Liver (tissue), 8 donors: ENCODE measurements at regions not wholly inside any gene's neighbourhood (a gene's known extent, or its start where the extent isn't known, plus 50 kb on each side); places are given as distances from the start of the nearest gene placed in this dataset.

Experiments used
- DNase-seq: peaks from one replicate; pipeline ENCODE4 v3.0.0-alpha.2; 2017; ENCODE audit warnings: low spot score
- H3K27ac ChIP-seq, 2 donors: one replicate each; pipeline ENCODE4 v1.7.0; 2013; ENCODE audit warnings: inconsistent platforms in 2 of 2, low read length in 2 of 2, control low read depth in 1 of 2, low read depth in 1 of 2, mild to moderate bottlenecking in 1 of 2
- H3K27me3 ChIP-seq, 4 donors: one replicate each; pipeline versions ENCODE4 v1.6.1 to v1.7.0; 2013; ENCODE audit warnings: low read length in 3 of 4, inconsistent platforms in 1 of 4, mild to moderate bottlenecking in 1 of 4, moderate library complexity in 1 of 4; ENCODE audit not compliant: control insufficient read depth in 4 of 4, insufficient read depth in 4 of 4
- H3K36me3 ChIP-seq, 4 donors: one replicate each; pipeline versions ENCODE4 v1.6.1 to v1.7.0; 2013; ENCODE audit warnings: low read length in 3 of 4, mild to moderate bottlenecking in 3 of 4, low read depth in 1 of 4, moderate library complexity in 1 of 4; ENCODE audit not compliant: control insufficient read depth in 4 of 4, insufficient read depth in 3 of 4
- H3K4me1 ChIP-seq, 4 donors: one replicate each; pipeline versions ENCODE4 v1.6.1 to v1.7.0; 2013; ENCODE audit warnings: low read length in 3 of 4, mild to moderate bottlenecking in 3 of 4, moderate library complexity in 1 of 4; ENCODE audit not compliant: control insufficient read depth in 4 of 4, insufficient read depth in 4 of 4
- H3K4me3 ChIP-seq, 3 donors: one replicate each; pipeline versions ENCODE4 v1.6.1 to v1.7.0; 2013; ENCODE audit warnings: low read length in 3 of 3, control low read depth in 1 of 3, low read depth in 1 of 3, mild to moderate bottlenecking in 1 of 3
- H3K9ac ChIP-seq, 2 donors: one replicate each; pipeline ENCODE4 v1.7.0; 2013; ENCODE audit warnings: low read length in 2 of 2, mild to moderate bottlenecking in 2 of 2, moderate library complexity in 2 of 2, control low read depth in 1 of 2, low read depth in 1 of 2
- H3K9me3 ChIP-seq, 4 donors: one replicate each; pipeline versions ENCODE4 v1.6.1 to v1.7.0; 2013; ENCODE audit warnings: low read length in 3 of 4; ENCODE audit not compliant: control insufficient read depth in 4 of 4
- ATF3 ChIP-seq: IDR thresholded peaks from 2 replicates; pipeline ENCODE4 v1.6.1; 2016; ENCODE audit warnings: antibody characterized with exemption
- CTCF ChIP-seq: fragments of 150-350 bp; IDR thresholded peaks from 2 replicates; pipeline ENCODE4 v1.5.1; 2017; ENCODE audit warnings: improper control_type of control experiment, low read depth, low read length; ENCODE audit not compliant: missing input control
- EGR1 ChIP-seq, 2 donors: IDR thresholded peaks; 2 replicates each; pipeline ENCODE4 v1.6.1; 2016 to 2018; ENCODE audit warnings: antibody characterized with exemption in 2 of 2, low read depth in 2 of 2
- FOXA1 ChIP-seq: IDR thresholded peaks from 2 replicates; pipeline ENCODE4 v1.6.1; 2016; ENCODE audit warnings: antibody characterized with exemption
- FOXA2 ChIP-seq: IDR thresholded peaks from 2 replicates; pipeline ENCODE4 v1.6.1; 2016; ENCODE audit warnings: antibody characterized with exemption
- HNF4A ChIP-seq, 2 donors: conservative IDR thresholded peaks; 2 replicates each; pipeline ENCODE4 v1.6.1; 2016; ENCODE audit warnings: antibody characterized with exemption in 2 of 2, mild to moderate bottlenecking in 2 of 2
- JUND ChIP-seq, 2 donors: IDR thresholded peaks; 2 replicates each; pipeline ENCODE4 v1.6.1; 2016; ENCODE audit warnings: antibody characterized with exemption in 2 of 2
- MAX ChIP-seq: IDR thresholded peaks from 2 replicates; pipeline ENCODE4 v1.6.1; 2016; ENCODE audit warnings: antibody characterized with exemption
- NR2F2 ChIP-seq: IDR thresholded peaks from 2 replicates; pipeline ENCODE4 v1.6.1; 2016; ENCODE audit warnings: antibody characterized with exemption
- RAD21 ChIP-seq, 2 donors: IDR thresholded peaks; 2 replicates each; pipeline ENCODE4 v1.6.1; 2016; ENCODE audit warnings: antibody characterized with exemption in 2 of 2, mild to moderate bottlenecking in 2 of 2
- REST ChIP-seq: IDR thresholded peaks from 2 replicates; pipeline ENCODE4 v1.6.1; 2016; ENCODE audit warnings: antibody characterized with exemption, mild to moderate bottlenecking
- RXRA ChIP-seq, 2 donors: IDR thresholded peaks; 2 replicates each; pipeline ENCODE4 v1.6.1; 2017 to 2018; ENCODE audit warnings: antibody characterized with exemption in 2 of 2, mild to moderate bottlenecking in 1 of 2
- SP1 ChIP-seq: IDR thresholded peaks from 2 replicates; pipeline ENCODE4 v1.6.1; 2018; ENCODE audit warnings: antibody characterized with exemption, mild to moderate bottlenecking
- YY1 ChIP-seq: IDR thresholded peaks from 2 replicates; pipeline ENCODE4 v1.6.1; 2016; ENCODE audit warnings: antibody characterized with exemption, mild to moderate bottlenecking
- ZBTB33 ChIP-seq: IDR thresholded peaks from 2 replicates; pipeline ENCODE4 v1.6.1; 2016; ENCODE audit warnings: antibody characterized with exemption
- WGBS: extraction: QIAGEN DNeasy Blood & Tissue Kit; methylation state at CpG from one replicate; pipeline ENCODE4 v1.1.7; 2013; 5-methylcytosine and 5-hydroxymethylcytosine counted together
- donor health status: healthy.
- donor health status: healthy.
- donor health status: healthy.
- donor health status: healthy.
- donor health status: healthy.

- Histone ChIP-seq H3K27me3 (no peaks in the 10 kb centered on the region), H3K9me3 (no peaks in the 10 kb centered on the region), H3K4me3 (no peak overlapping the region), H3K9ac (no peak overlapping the region), H3K27ac (no peak overlapping the region), H3K36me3 (no peaks in the 10 kb centered on the region), H3K4me1 (peaks cover 0 to under 1% (median 0%) of the 10 kb centered on the region in 4 donors)
- TF ChIP-seq NR2F2: no peak
- TF ChIP-seq EGR1 (IDR thresholded peaks at IDR 0.05; ENCODE audit: low read depth in 2 of 2): no peak
- no peak for TF ChIP-seq SP1
- TF ChIP-seq FOXA2: no peak
- no peak for TF ChIP-seq HNF4A (conservative IDR thresholded peaks at IDR 0.05)
- TF ChIP-seq ZBTB33: no peak
- TF ChIP-seq CTCF: no peak
- TF ChIP-seq FOXA1: no peak
- TF ChIP-seq RAD21 (IDR thresholded peaks at IDR 0.05): no peak
- no peak for TF ChIP-seq MAX
- no peak for TF ChIP-seq ATF3
- TF ChIP-seq YY1: no peak
- TF ChIP-seq RXRA (IDR thresholded peaks at IDR 0.05): no peak
- no peak for TF ChIP-seq JUND (IDR thresholded peaks at IDR 0.05)
- no peak for DNase-seq
- WGBS: 65% methylated on average over 1 of the region's 1 CpG
Observed at GRCh38 chr3:117228466-117228865, 518.9 kb downstream of the TUSC7 start.

- peaks cover 0 to 2% (median 0%) of the 10 kb centered on the region in 4 donors for H3K4me1 ChIP-seq
- H3K27me3 ChIP-seq: no peaks in the 10 kb centered on the region
- WGBS: 93% methylated on average over 2 of the region's 2 CpGs
- TF ChIP-seq REST (no peak), RAD21 (IDR thresholded peaks at IDR 0.05) (no peak), EGR1 (IDR thresholded peaks at IDR 0.05; ENCODE audit: low read depth in 2 of 2) (no peak)
- H3K9ac ChIP-seq: no peak overlapping the region
- H3K4me3 ChIP-seq: no peak overlapping the region
- DNase-seq: no peak
- no peak overlapping the region for H3K27ac ChIP-seq
- no peaks in the 10 kb centered on the region for H3K36me3 ChIP-seq
- H3K9me3 ChIP-seq: no peaks in the 10 kb centered on the region
Observed at GRCh38 chr3:117230924-117231323, 521.3 kb downstream of the TUSC7 start.
